AG04450 (cell line): ENCODE measurements at regions not wholly inside any gene's neighbourhood (a gene's known extent, or its start where the extent isn't known, plus 50 kb on each side); places are given as distances from the start of the nearest gene placed in this dataset.

ENCODE experiments used
- CTCF ChIA-PET: fragments of 300-600, 350-600 bp; formaldehyde crosslinking; extraction: SDS; loops from one replicate; lab custom pipeline; 2022; ENCODE audit warnings: antibody characterized with exemption, inconsistent platforms; lab: Charles Lee
- POLR2A ChIA-PET: fragments of 350-600 bp; formaldehyde crosslinking; extraction: SDS; loops from one replicate; lab custom pipeline; 2021; ENCODE audit warnings: antibody characterized with exemption, inconsistent platforms; lab: Yijun Ruan, JAX
- DNase-seq: peaks from one replicate; pipeline ENCODE4 v3.0.0-alpha.2; 2011; ENCODE audit warnings: low read depth, low spot score
- H3K27ac ChIP-seq: one replicate; pipeline ENCODE4 v1.5.1; 2012; ENCODE audit warnings: low read depth, low read length, control low read depth
- H3K27me3 ChIP-seq: one replicate; pipeline ENCODE4 v1.6.0; 2012; ENCODE audit warnings: low read length; ENCODE audit not compliant: control insufficient read depth, insufficient read depth
- H3K4me3 ChIP-seq: 2 replicates; pipeline ENCODE4 v1.5.1; 2011; ENCODE audit warnings: mild to moderate bottlenecking, low read depth, low read length, control low read depth
- H3K9me3 ChIP-seq: 2 replicates; pipeline ENCODE4 v1.5.1; 2012; ENCODE audit warnings: low read length; ENCODE audit not compliant: control insufficient read depth, insufficient read depth
- CTCF ChIP-seq: IDR thresholded peaks from 2 replicates; pipeline ENCODE4 v1.5.1; 2011; ENCODE audit warnings: low read depth, low read length, control low read depth, inconsistent platforms

- Histone ChIP-seq H3K27me3 (no peaks in the 10 kb centered on the region), H3K27ac (no peak overlapping the region), H3K4me3 (no peak overlapping the region), H3K9me3 (no peaks in the 10 kb centered on the region)
- no peak for DNase-seq
- ChIA-PET CTCF (no interaction called here), POLR2A (no interaction called here)
- no peak for TF ChIP-seq CTCF
These were observed 234.0 kb upstream of the SLC14A2 start for GRCh38 chr18:45381282-45381681.

- TF ChIP-seq CTCF = no peak
- Histone ChIP-seq H3K9me3 (no peaks in the 10 kb centered on the region), H3K4me3 (no peak overlapping the region), H3K27ac (no peak overlapping the region), H3K27me3 (no peaks in the 10 kb centered on the region)
- no peak for DNase-seq
- ChIA-PET CTCF (interaction anchor here (1.2 kb wide), 2 partner anchors 170 to 482 kb away, joined by 3 to 7 read pairs; no protein-coding TSS in a partner anchor), POLR2A (no interaction called here)
These were observed 232.0 kb upstream of the SLC14A2 start for GRCh38 chr18:45383228-45383627.

DNA sequence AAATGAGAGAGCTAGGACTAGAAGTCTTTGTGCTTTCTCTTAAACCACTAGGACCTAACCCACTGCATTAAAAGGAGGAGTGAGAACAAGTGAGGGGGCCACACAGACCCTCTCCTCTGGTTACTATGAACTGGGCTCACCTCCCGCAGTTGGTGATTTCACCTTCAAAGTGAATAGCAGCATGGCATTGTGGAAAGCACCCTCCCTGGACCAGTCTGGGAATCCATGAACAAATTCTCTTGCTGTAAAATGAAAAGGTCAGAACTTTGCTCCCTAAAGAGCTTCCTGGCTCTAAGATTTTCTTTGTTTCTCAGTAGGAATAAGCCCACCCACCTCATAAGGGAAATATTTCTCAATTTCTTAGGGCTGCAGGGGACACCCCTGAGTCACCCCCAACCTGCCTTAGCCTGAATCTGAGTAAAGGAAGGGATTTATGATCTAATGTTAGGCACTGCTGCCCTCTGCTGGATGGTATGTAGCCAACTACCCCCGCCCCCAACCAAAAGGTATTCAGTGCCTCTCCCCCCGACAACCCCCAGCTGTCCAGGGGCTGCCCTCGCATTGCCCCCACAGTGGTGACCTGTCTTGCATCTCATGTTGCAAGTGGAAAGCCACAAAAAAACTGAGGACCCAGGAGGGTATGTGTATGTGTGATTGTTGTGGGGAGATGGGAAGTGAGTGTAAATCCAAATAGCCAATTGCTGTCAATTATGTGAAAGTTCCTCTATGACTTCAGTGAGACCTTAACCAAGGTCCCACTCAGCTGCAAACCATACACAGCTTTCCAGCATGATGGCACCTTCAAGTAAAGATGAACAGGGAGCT is 230.9 kb upstream of the SLC14A2 start:
- Histone ChIP-seq H3K4me3 (no peak overlapping the region), H3K9me3 (no peaks in the 10 kb centered on the region), H3K27me3 (no peaks in the 10 kb centered on the region), H3K27ac (no peak overlapping the region)
- CTCF ChIA-PET = interaction anchor here (0.6 to 3.9 kb wide), 18 partner anchors 9 to 1763 kb away, joined by 3 to 10 read pairs (median 3); partner anchors contain the start of gene SETBP1
- TF ChIP-seq CTCF = peak; percentile 62
- DNase-seq = no peak
- POLR2A ChIA-PET = no interaction called here

GRCh38 chr18:45384962-45385315 is 230.3 kb upstream of the SLC14A2 start:
- Histone ChIP-seq H3K27me3 (no peaks in the 10 kb centered on the region), H3K4me3 (no peak overlapping the region), H3K9me3 (no peaks in the 10 kb centered on the region), H3K27ac (no peak overlapping the region)
- ChIA-PET CTCF (interaction anchor here (0.6 to 3.9 kb wide), 15 partner anchors 8 to 1764 kb away, joined by 3 to 10 read pairs (median 3); partner anchors contain the start of gene SETBP1), POLR2A (no interaction called here)
- DNase-seq = no peak
- TF ChIP-seq CTCF = no peak

GRCh38 chr18:45386041-45386655 is 229.1 kb upstream of the SLC14A2 start:
- H3K9me3 ChIP-seq = no peaks in the 10 kb centered on the region
- DNase-seq = no peak
- no peaks in the 10 kb centered on the region for H3K27me3 ChIP-seq
- no peak overlapping the region for H3K27ac ChIP-seq
- POLR2A ChIA-PET = no interaction called here
- H3K4me3 ChIP-seq = no peak overlapping the region
- peak; percentile 58 for TF ChIP-seq CTCF
- CTCF ChIA-PET = interaction anchor here (0.6 to 3.9 kb wide), 12 partner anchors 10 to 1767 kb away, joined by 3 to 10 read pairs (median 3); no protein-coding TSS in a partner anchor
